BE2C (cell line): ENCODE measurements at regions not wholly inside any gene's neighbourhood (a gene's known extent, or its start where the extent isn't known, plus 50 kb on each side); places are given as distances from the start of the nearest gene placed in this dataset.

Experiments used
- DNase-seq: peaks from one replicate; pipeline ENCODE4 v3.0.0-alpha.2; 2020
- H3K27me3 ChIP-seq: fragments of 250-450 bp; sonication (Bioruptor Pico); 2 replicates; pipeline ENCODE4 v1.5.1; 2020; ENCODE audit warnings: mild to moderate bottlenecking
- H3K36me3 ChIP-seq: fragments of 250-450 bp; sonication (Bioruptor Pico); 2 replicates; pipeline ENCODE4 v1.5.1; 2020; ENCODE audit warnings: mild to moderate bottlenecking
- H3K4me1 ChIP-seq: fragments of 250-450 bp; sonication (Bioruptor Pico); 2 replicates; pipeline ENCODE4 v1.5.1; 2020
- H3K4me3 ChIP-seq: 2 replicates; pipeline ENCODE4 v1.5.1; 2011; ENCODE audit warnings: low read depth, low read length
- H3K9me3 ChIP-seq: fragments of 250-450 bp; sonication (Bioruptor Pico); 2 replicates; pipeline ENCODE4 v1.5.1; 2020
- TF ChIP-seq, protein P1 (sequence below): IDR thresholded peaks from 2 replicates; pipeline ENCODE4 v1.5.1; 2012; ENCODE audit warnings: mild to moderate bottlenecking, low read depth, low read length

DNA sequence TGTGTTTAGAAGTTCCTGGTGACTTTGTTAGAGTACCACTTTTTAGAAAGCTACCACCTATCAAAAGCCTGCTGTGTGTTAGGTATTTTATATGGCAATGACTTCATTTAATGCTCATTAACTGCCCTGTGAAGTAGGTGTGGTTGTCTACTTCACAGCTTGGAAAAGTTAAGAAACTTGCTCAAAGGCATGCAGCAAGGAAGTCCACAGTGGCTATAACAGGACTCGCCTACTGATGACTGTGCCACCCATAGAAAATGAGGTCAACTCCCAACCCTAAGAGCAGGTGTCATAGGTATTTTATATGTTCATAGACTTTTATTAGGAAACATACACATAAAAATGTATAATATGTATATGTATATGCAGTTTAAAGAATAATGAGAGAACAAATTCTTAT lies 125.2 kb upstream of the PAX6 start:
- TF ChIP-seq, protein P1, sequence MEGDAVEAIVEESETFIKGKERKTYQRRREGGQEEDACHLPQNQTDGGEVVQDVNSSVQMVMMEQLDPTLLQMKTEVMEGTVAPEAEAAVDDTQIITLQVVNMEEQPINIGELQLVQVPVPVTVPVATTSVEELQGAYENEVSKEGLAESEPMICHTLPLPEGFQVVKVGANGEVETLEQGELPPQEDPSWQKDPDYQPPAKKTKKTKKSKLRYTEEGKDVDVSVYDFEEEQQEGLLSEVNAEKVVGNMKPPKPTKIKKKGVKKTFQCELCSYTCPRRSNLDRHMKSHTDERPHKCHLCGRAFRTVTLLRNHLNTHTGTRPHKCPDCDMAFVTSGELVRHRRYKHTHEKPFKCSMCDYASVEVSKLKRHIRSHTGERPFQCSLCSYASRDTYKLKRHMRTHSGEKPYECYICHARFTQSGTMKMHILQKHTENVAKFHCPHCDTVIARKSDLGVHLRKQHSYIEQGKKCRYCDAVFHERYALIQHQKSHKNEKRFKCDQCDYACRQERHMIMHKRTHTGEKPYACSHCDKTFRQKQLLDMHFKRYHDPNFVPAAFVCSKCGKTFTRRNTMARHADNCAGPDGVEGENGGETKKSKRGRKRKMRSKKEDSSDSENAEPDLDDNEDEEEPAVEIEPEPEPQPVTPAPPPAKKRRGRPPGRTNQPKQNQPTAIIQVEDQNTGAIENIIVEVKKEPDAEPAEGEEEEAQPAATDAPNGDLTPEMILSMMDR = no peak
- no peak for DNase-seq
- Histone ChIP-seq H3K9me3 (no peaks in the 10 kb centered on the region), H3K36me3 (no peaks in the 10 kb centered on the region), H3K4me3 (no peak overlapping the region), H3K27me3 (0 out of 2 replicates have a peak, but pooled peaks cover 3% of the 10 kb centered on the region), H3K4me1 (no peaks in the 10 kb centered on the region)

DNA sequence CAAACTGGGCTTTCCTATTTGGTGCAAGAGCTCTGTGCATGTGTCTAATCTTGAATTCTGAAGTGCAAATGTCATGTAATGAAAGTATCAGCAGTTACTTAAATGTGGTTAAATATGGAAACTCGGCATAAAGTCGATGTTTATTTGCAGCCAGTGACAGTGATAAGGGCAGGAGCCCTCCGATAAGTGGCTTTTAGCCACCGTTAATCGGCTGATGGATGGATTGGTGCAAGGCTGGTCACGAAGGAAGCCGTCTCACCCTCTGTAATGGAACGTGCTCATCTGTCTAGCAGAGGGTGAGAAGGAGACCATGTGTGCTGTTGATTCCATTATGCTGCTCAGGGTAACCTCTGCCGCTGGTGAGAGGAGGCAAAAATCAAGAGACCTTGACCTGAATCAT lies 121.8 kb upstream of the PAX6 start:
- no peaks in the 10 kb centered on the region for H3K4me1 ChIP-seq
- TF ChIP-seq, protein P1 = no peak
- 0 out of 2 replicates have a peak, but pooled peaks cover 3% of the 10 kb centered on the region for H3K27me3 ChIP-seq
- no peaks in the 10 kb centered on the region for H3K36me3 ChIP-seq
- H3K9me3 ChIP-seq = no peaks in the 10 kb centered on the region
- no peak overlapping the region for H3K4me3 ChIP-seq
- DNase-seq = no peak

DNA sequence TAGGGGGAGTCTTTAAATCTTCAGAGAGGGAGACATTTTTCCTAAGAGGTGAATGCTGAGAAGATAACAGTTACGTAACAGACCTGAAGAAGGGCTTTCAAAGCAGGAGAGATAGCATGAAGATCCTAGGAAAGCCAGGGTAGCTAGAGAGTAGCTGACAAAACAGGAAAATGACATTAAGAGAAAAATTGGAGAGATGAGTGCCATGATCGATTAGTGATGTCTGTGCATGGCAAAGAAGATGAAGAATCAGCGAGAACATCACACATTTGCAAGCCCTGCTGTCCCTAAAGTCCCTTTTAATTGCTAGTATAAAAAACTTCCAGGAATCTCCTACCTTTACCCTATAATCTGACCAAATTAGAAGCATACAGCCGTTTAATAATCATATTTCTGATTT lies 116.9 kb upstream of the PAX6 start:
- Histone ChIP-seq H3K4me1 (no peaks in the 10 kb centered on the region), H3K36me3 (no peaks in the 10 kb centered on the region)
- TF ChIP-seq, protein P1 = no peak

DNA sequence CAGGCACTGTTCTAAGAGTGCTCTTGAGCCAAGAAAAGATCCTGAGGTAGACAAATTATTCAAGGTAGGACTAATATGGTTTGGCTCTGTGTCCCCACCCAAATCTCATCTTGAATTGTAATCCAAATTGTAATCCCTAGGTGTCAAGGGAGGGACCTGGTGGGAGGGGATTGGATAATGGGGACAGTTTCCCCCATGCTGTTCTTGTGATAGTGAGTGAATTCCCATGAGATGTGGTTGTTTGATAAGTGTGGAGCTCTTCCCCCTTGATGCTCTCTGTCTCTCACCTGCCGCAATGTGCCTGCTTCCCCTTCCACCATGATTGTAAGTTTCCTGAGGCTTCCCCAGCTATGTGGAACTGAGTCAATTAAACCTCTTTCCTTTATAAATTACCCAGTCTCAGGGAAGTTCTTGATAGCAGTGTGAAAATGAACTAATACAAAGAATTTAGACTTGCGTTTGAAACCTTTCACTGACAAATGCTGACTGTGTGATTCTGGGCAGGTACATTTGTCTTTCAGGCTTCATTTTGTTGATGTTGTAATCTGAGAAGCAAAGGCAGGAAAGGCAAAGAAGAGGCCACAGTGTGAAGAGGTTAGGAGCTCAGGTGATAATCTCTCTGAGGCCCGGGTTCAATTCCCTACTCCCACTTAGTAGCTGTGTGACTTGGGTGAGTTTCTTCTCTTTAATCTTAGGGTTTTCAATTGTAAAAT lies 115.8 kb upstream of the PAX6 start:
- TF ChIP-seq, protein P1 = no peak
- no peak for DNase-seq
- Histone ChIP-seq H3K27me3 (no peaks in the 10 kb centered on the region), H3K4me3 (no peak overlapping the region), H3K36me3 (no peaks in the 10 kb centered on the region), H3K9me3 (no peaks in the 10 kb centered on the region), H3K4me1 (no peaks in the 10 kb centered on the region)

More for the DNA sequence above, 116.9 kb upstream of the PAX6 start:
- Histone ChIP-seq H3K27me3 (0 out of 2 replicates have a peak, but pooled peaks cover 2% of the 10 kb centered on the region), H3K9me3 (no peaks in the 10 kb centered on the region), H3K4me3 (no peak overlapping the region)
- DNase-seq = no peak

DNA sequence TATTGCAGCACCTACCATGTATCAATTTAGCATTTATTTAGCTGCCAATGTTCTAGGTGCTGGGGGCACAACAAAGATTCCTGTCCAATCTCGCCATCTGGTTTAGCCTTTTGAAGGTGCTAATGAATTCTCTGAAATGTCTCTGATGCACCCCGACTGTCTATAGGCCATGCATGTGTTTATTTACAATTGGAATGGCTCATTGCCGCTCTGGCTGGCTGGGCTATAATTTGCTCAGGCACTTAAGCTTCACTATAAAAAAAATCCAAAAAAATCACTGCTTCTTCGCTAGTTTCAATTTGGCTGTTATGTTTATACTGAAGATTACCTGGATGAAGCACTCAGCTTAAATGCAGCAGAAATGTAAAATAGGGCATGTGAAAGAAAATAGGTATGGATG lies 115.0 kb upstream of the PAX6 start:
- H3K4me1 ChIP-seq = no peaks in the 10 kb centered on the region
- H3K4me3 ChIP-seq = no peak overlapping the region
- H3K9me3 ChIP-seq = no peaks in the 10 kb centered on the region
- TF ChIP-seq, protein P1 = no peak
- H3K36me3 ChIP-seq = no peaks in the 10 kb centered on the region
- H3K27me3 ChIP-seq = no peaks in the 10 kb centered on the region
- no peak for DNase-seq

DNA sequence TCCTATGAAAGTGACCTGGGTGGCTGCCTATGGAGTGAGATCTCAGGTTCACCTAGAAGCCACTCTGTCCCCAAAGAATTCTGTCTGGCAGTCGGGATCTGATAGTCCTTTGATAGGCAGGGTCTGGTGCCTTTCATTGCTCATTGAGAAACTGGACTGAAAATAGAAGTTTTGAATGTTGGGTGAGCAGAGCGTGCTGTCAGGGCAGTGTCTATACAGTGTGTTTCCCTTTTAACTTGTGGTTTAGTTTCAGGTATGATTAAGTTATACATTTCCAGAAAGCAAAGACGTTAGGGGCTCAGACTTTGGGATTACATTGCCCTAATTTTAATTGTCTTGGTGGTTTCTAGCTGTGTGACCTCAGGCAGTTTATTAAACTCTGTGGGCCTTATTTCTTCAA lies 111.3 kb upstream of the PAX6 start:
- Histone ChIP-seq H3K4me1 (no peaks in the 10 kb centered on the region), H3K4me3 (no peak overlapping the region), H3K9me3 (no peaks in the 10 kb centered on the region), H3K36me3 (no peaks in the 10 kb centered on the region), H3K27me3 (no peaks in the 10 kb centered on the region)
- TF ChIP-seq, protein P1 = no peak
- no peak for DNase-seq
